ENCODE measurements at regions not wholly inside any gene's neighbourhood (a gene's known extent, or its start where the extent isn't known, plus 50 kb on each side); places are given as distances from the start of the nearest gene placed in this dataset.

- no peak for TF ChIP-seq CTCF (IDR thresholded peaks at IDR 0.05)
- no peak for TF ChIP-seq POLR2A (IDR thresholded peaks at IDR 0.05)
Measured at GRCh38 chr3:83460052-83460451, 1498.7 kb upstream of the CADM2 start.

Data from transverse colon (tissue), 3 donors.